Astrocyte (in vitro differentiated cells and primary cell): ENCODE measurements at regions not wholly inside any gene's neighbourhood (a gene's known extent, or its start where the extent isn't known, plus 50 kb on each side); places are given as distances from the start of the nearest gene placed in this dataset.

Source experiments
- EZH2 ChIP-seq: IDR thresholded peaks from 2 replicates; pipeline ENCODE4 v1.6.1; 2012; ENCODE audit warnings: mild to moderate bottlenecking, low read length, inconsistent platforms; ENCODE audit not compliant: insufficient read depth
- TF ChIP-seq, protein P1 (sequence below): IDR thresholded peaks from 2 replicates; pipeline ENCODE4 v1.5.1; 2011; ENCODE audit warnings: low read depth, mild to moderate bottlenecking, inconsistent platforms, low read length, moderate library complexity; ENCODE audit not compliant: insufficient read depth

GRCh38 chr6:67369679-67370078, 1265.4 kb upstream of the ADGRB3 start:
- TF ChIP-seq, protein P1, sequence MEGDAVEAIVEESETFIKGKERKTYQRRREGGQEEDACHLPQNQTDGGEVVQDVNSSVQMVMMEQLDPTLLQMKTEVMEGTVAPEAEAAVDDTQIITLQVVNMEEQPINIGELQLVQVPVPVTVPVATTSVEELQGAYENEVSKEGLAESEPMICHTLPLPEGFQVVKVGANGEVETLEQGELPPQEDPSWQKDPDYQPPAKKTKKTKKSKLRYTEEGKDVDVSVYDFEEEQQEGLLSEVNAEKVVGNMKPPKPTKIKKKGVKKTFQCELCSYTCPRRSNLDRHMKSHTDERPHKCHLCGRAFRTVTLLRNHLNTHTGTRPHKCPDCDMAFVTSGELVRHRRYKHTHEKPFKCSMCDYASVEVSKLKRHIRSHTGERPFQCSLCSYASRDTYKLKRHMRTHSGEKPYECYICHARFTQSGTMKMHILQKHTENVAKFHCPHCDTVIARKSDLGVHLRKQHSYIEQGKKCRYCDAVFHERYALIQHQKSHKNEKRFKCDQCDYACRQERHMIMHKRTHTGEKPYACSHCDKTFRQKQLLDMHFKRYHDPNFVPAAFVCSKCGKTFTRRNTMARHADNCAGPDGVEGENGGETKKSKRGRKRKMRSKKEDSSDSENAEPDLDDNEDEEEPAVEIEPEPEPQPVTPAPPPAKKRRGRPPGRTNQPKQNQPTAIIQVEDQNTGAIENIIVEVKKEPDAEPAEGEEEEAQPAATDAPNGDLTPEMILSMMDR, result no peak
- TF ChIP-seq EZH2, result no peak
